GM12878 (cell line): ENCODE measurements at regions not wholly inside any gene's neighbourhood (a gene's known extent, or its start where the extent isn't known, plus 50 kb on each side); places are given as distances from the start of the nearest gene placed in this dataset.

Source experiments
- ATF7 ChIP-seq: fragments of 450-650 bp; IDR thresholded peaks from 2 replicates; pipeline ENCODE4 v1.6.1; 2016; ENCODE audit warnings: low read depth, mild to moderate bottlenecking
- BMI1 ChIP-seq: fragments of 450-650 bp; IDR thresholded peaks from 2 replicates; pipeline ENCODE4 v1.6.1; 2016; ENCODE audit warnings: mild to moderate bottlenecking, moderate library complexity, borderline replicate concordance
- CHD2 ChIP-seq: IDR thresholded peaks from 2 replicates; pipeline ENCODE4 v1.6.1; 2011; ENCODE audit warnings: low read depth, low read length, improper control_type of control experiment, borderline replicate concordance
- GABPA ChIP-seq: IDR thresholded peaks from 2 replicates; pipeline ENCODE4 v1.6.1; 2014; ENCODE audit warnings: antibody characterized with exemption, low read depth, mild to moderate bottlenecking, inconsistent platforms
- NFXL1 ChIP-seq: fragments of 450-650 bp; IDR thresholded peaks from 2 replicates; pipeline ENCODE4 v1.6.1; 2017; ENCODE audit warnings: antibody characterized with exemption, mild to moderate bottlenecking, borderline replicate concordance
- SPI1 ChIP-seq: IDR thresholded peaks from 2 replicates; pipeline ENCODE4 v1.6.1; 2011; ENCODE audit warnings: low read depth, mild to moderate bottlenecking, low read length, moderate library complexity, borderline replicate concordance; ENCODE audit not compliant: insufficient read depth
- ZNF274 ChIP-seq: IDR thresholded peaks from one replicate; pipeline ENCODE4 v1.8.0; 2011; ENCODE audit not compliant: insufficient read length, insufficient read depth
- TF ChIP-seq, protein P1 (sequence below): IDR thresholded peaks from 2 replicates; pipeline ENCODE4 v1.6.1; 2012; ENCODE audit warnings: mild to moderate bottlenecking, low read depth, low read length
- TF ChIP-seq, protein P2 (sequence below): fragments of 450-650 bp; formaldehyde crosslinking; IDR thresholded peaks from 2 replicates; pipeline ENCODE4 v1.5.0; 2022; ENCODE audit warnings: mild to moderate bottlenecking, missing genetic modification characterization
- TF ChIP-seq, protein P3 (sequence below): IDR thresholded peaks from 2 replicates; pipeline ENCODE4 v1.6.1; 2011; ENCODE audit warnings: low read depth, low read length, improper control_type of control experiment, borderline replicate concordance

DNA sequence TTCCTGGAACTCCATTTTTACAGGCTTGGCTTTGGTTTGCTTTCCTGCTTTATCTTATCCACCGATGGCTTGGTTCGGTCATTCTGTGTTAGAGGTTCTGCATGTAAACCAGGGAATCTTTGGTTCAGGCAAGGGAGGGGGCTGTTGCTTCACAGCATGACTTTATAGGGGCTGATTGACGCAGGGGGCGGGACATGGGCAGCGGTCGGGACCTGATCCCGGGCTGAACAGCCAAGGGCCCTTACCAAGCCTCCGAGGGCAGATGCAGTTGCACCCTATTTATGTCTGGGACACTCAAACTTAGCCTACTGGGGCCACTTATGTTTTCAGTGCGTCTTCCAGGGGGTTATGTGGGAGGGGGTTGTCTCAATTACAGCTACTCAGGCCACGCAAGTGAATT lies 312.4 kb downstream of the ZNF536 start (continued):
- TF ChIP-seq, protein P1, sequence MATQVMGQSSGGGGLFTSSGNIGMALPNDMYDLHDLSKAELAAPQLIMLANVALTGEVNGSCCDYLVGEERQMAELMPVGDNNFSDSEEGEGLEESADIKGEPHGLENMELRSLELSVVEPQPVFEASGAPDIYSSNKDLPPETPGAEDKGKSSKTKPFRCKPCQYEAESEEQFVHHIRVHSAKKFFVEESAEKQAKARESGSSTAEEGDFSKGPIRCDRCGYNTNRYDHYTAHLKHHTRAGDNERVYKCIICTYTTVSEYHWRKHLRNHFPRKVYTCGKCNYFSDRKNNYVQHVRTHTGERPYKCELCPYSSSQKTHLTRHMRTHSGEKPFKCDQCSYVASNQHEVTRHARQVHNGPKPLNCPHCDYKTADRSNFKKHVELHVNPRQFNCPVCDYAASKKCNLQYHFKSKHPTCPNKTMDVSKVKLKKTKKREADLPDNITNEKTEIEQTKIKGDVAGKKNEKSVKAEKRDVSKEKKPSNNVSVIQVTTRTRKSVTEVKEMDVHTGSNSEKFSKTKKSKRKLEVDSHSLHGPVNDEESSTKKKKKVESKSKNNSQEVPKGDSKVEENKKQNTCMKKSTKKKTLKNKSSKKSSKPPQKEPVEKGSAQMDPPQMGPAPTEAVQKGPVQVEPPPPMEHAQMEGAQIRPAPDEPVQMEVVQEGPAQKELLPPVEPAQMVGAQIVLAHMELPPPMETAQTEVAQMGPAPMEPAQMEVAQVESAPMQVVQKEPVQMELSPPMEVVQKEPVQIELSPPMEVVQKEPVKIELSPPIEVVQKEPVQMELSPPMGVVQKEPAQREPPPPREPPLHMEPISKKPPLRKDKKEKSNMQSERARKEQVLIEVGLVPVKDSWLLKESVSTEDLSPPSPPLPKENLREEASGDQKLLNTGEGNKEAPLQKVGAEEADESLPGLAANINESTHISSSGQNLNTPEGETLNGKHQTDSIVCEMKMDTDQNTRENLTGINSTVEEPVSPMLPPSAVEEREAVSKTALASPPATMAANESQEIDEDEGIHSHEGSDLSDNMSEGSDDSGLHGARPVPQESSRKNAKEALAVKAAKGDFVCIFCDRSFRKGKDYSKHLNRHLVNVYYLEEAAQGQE = no peak
- TF ChIP-seq BMI1 (no peak), NFXL1 (no peak), GABPA (no peak), ZNF274 (no peak), ATF7 (no peak), SPI1 (no peak), CHD2 (no peak)
- TF ChIP-seq, protein P2, sequence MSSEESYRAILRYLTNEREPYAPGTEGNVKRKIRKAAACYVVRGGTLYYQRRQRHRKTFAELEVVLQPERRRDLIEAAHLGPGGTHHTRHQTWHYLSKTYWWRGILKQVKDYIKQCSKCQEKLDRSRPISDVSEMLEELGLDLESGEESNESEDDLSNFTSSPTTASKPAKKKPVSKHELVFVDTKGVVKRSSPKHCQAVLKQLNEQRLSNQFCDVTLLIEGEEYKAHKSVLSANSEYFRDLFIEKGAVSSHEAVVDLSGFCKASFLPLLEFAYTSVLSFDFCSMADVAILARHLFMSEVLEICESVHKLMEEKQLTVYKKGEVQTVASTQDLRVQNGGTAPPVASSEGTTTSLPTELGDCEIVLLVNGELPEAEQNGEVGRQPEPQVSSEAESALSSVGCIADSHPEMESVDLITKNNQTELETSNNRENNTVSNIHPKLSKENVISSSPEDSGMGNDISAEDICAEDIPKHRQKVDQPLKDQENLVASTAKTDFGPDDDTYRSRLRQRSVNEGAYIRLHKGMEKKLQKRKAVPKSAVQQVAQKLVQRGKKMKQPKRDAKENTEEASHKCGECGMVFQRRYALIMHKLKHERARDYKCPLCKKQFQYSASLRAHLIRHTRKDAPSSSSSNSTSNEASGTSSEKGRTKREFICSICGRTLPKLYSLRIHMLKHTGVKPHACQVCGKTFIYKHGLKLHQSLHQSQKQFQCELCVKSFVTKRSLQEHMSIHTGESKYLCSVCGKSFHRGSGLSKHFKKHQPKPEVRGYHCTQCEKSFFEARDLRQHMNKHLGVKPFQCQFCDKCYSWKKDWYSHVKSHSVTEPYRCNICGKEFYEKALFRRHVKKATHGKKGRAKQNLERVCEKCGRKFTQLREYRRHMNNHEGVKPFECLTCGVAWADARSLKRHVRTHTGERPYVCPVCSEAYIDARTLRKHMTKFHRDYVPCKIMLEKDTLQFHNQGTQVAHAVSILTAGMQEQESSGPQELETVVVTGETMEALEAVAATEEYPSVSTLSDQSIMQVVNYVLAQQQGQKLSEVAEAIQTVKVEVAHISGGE (CRISPR knock-in tag) = no peak
- TF ChIP-seq, protein P3, sequence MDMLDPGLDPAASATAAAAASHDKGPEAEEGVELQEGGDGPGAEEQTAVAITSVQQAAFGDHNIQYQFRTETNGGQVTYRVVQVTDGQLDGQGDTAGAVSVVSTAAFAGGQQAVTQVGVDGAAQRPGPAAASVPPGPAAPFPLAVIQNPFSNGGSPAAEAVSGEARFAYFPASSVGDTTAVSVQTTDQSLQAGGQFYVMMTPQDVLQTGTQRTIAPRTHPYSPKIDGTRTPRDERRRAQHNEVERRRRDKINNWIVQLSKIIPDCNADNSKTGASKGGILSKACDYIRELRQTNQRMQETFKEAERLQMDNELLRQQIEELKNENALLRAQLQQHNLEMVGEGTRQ = no peak
